GM12891 (cell line): ENCODE measurements at regions not wholly inside any gene's neighbourhood (a gene's known extent, or its start where the extent isn't known, plus 50 kb on each side); places are given as distances from the start of the nearest gene placed in this dataset.

Experiments used
- POLR2A ChIP-seq: IDR thresholded peaks from 2 replicates; pipeline ENCODE4 v1.6.1; 2011; ENCODE audit warnings: low read depth, low read length, control low read depth
- POU2F2 ChIP-seq: IDR thresholded peaks from 2 replicates; pipeline ENCODE4 v1.6.1; 2011; ENCODE audit warnings: low read depth, mild to moderate bottlenecking, control low read depth, low read length, moderate library complexity

DNA sequence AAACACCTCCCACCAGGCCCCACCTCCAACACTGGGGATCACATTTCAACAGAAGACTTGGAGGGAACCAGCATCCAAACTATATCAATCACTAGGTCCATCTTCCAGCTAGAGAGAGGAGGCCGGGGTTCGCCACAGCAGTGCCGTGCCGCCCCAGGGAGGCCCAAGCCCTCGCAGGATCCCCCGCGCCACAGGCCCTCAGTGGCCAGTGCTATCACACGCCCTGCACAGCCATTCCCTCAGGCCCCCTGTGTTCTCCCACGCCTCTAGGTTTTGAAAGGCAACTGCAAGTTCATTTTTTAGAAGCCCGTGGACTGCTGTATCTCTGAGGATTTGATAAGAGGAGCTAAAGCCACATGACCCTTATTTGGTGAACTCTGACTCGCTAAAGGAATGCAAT lies 136.4 kb downstream of the OAT start:
- TF ChIP-seq POU2F2 (no peak), POLR2A (no peak)
